ENCODE measurements at regions not wholly inside any gene's neighbourhood (a gene's known extent, or its start where the extent isn't known, plus 50 kb on each side); places are given as distances from the start of the nearest gene placed in this dataset.

GRCh38 chr20:50405915-50406609 is 104.1 kb upstream of the PTPN1 start:
- no peak for TF ChIP-seq CTCF (IDR thresholded peaks at IDR 0.05; ENCODE audit: low read depth, low read length)
- no peak overlapping the region for H3K4me3 ChIP-seq (ENCODE audit: low read depth, low read length)

- TF ChIP-seq CTCF (IDR thresholded peaks at IDR 0.05; ENCODE audit: low read depth, low read length) = no peak
- H3K4me3 ChIP-seq (ENCODE audit: low read depth, low read length) = no peak overlapping the region
Measured at GRCh38 chr20:50406610-50407136, 103.5 kb upstream of the PTPN1 start.

GRCh38 chr20:50408526-50409364 is 101.4 kb upstream of the PTPN1 start:
- no peak for TF ChIP-seq CTCF (IDR thresholded peaks at IDR 0.05; ENCODE audit: low read depth, low read length)
- no peak overlapping the region for H3K4me3 ChIP-seq (ENCODE audit: low read depth, low read length)

GRCh38 chr20:50409495-50409894 is 100.7 kb upstream of the PTPN1 start:
- TF ChIP-seq CTCF (IDR thresholded peaks at IDR 0.05; ENCODE audit: low read depth, low read length) = no peak
- no peak overlapping the region for H3K4me3 ChIP-seq (ENCODE audit: low read depth, low read length)

GRCh38 chr20:50410343-50410742 is 99.8 kb upstream of the PTPN1 start:
- H3K4me3 ChIP-seq (ENCODE audit: low read depth, low read length) = no peak overlapping the region
- TF ChIP-seq CTCF (IDR thresholded peaks at IDR 0.05; ENCODE audit: low read depth, low read length) = no peak

- no peak overlapping the region for H3K4me3 ChIP-seq (ENCODE audit: low read depth, low read length)
- TF ChIP-seq CTCF (IDR thresholded peaks at IDR 0.05; ENCODE audit: low read depth, low read length) = no peak
Measured at GRCh38 chr20:50412069-50412468, 98.1 kb upstream of the PTPN1 start.

- TF ChIP-seq CTCF (IDR thresholded peaks at IDR 0.05; ENCODE audit: low read depth, low read length) = no peak
- H3K4me3 ChIP-seq (ENCODE audit: low read depth, low read length) = no peak overlapping the region
Measured at GRCh38 chr20:50412499-50412898, 97.7 kb upstream of the PTPN1 start.

All from WI38 (cell line).